Activated B cell treated with CpG ODN at 0.5 μM for 24 hours (primary cell): ENCODE measurements at regions not wholly inside any gene's neighbourhood (a gene's known extent, or its start where the extent isn't known, plus 50 kb on each side); places are given as distances from the start of the nearest gene placed in this dataset.

Experiments
- ATAC-seq: fragments of 200-7000 bp; cut with Tn5 transposase; one replicate; pipeline ENCODE4 v1.10.0; 2021; ENCODE audit warnings: low read depth, mild to moderate bottlenecking, moderate library complexity
- CTCF ChIA-PET: fragments of 350-600 bp; sonication (Branson Sonifier 250); formaldehyde crosslinking; loops from one replicate; lab custom pipeline; 2021; ENCODE audit warnings: antibody characterized with exemption; lab: Charles Lee
- POLR2A ChIA-PET: fragments of 350-600 bp; sonication (Branson Sonifier 250); formaldehyde crosslinking; loops from one replicate; lab custom pipeline; 2021; ENCODE audit warnings: antibody characterized with exemption; lab: Charles Lee
- DNase-seq: peaks from one replicate; pipeline ENCODE4 v3.0.0; 2022
- H3K27ac Mint-ChIP-seq: one replicate; pipeline ENCODE4 v1.8.0; 2020; ENCODE audit warnings: mixed read lengths
- H3K27me3 Mint-ChIP-seq: one replicate; pipeline ENCODE4 v1.8.0; 2021; ENCODE audit warnings: mixed read lengths
- H3K36me3 Mint-ChIP-seq: one replicate; pipeline ENCODE4 v1.8.0; 2021; ENCODE audit warnings: low read depth, mixed read lengths
- H3K4me1 Mint-ChIP-seq: one replicate; pipeline ENCODE4 v1.8.0; 2021; ENCODE audit warnings: mixed read lengths
- H3K4me3 Mint-ChIP-seq: one replicate; pipeline ENCODE4 v1.8.0; 2020; ENCODE audit warnings: mild to moderate bottlenecking, mixed read lengths
- H3K9me3 Mint-ChIP-seq: one replicate; pipeline ENCODE4 v1.8.0; 2020; ENCODE audit warnings: mixed read lengths
- CTCF ChIP-seq: fragments of 200-600 bp; IDR thresholded peaks from one replicate; pipeline ENCODE4 v1.8.0; 2022; ENCODE audit warnings: antibody characterized with exemption, mild to moderate bottlenecking
- intact Hi-C: fragments of 100-400 bp; cut with micrococcal nuclease; formaldehyde crosslinking; loops from one replicate; pipeline ENCODE4 v1.15.1; 2024

- Mint-ChIP-seq H3K4me1 (no peaks in the 10 kb centered on the region), H3K27me3 (no peaks in the 10 kb centered on the region), H3K9me3 (peaks cover 11% of the 10 kb centered on the region), H3K27ac (no peak overlapping the region), H3K4me3 (no peak overlapping the region), H3K36me3 (peaks cover 9% of the 10 kb centered on the region)
- CTCF ChIA-PET = no interaction called here
- no peak for TF ChIP-seq CTCF
- POLR2A ChIA-PET = no interaction called here
- intact Hi-C loops = no loop called here
- DNase-seq (no peak), ATAC-seq (no peak)
Observed at GRCh38 chr22:49554741-49555140, 272.9 kb downstream of the BRD1 start.

- no peak for DNase-seq
- H3K27ac Mint-ChIP-seq = no peak overlapping the region
Observed at GRCh38 chr22:49554296-49554625, 273.4 kb downstream of the BRD1 start.

GRCh38 chr22:49553518-49554295 lies 274.0 kb downstream of the BRD1 start:
- intact Hi-C loops = no loop called here
- Mint-ChIP-seq H3K9me3 (peaks cover 9% of the 10 kb centered on the region), H3K36me3 (peaks cover 7% of the 10 kb centered on the region), H3K4me1 (no peaks in the 10 kb centered on the region), H3K27me3 (no peaks in the 10 kb centered on the region), H3K4me3 (no peak overlapping the region), H3K27ac (no peak overlapping the region)
- TF ChIP-seq CTCF = no peak
- DNase-seq (no peak), ATAC-seq (no peak)
- POLR2A ChIA-PET = no interaction called here
- CTCF ChIA-PET = no interaction called here

More at GRCh38 chr22:49554296-49554625, 273.4 kb downstream of the BRD1 start:
- H3K27me3 Mint-ChIP-seq = no peaks in the 10 kb centered on the region
- no peak overlapping the region for H3K4me3 Mint-ChIP-seq
- ChIA-PET POLR2A (no interaction called here), CTCF (no interaction called here)
- peaks cover 9% of the 10 kb centered on the region for H3K36me3 Mint-ChIP-seq
- no peak for TF ChIP-seq CTCF
- H3K9me3 Mint-ChIP-seq = peaks cover 11% of the 10 kb centered on the region
- ATAC-seq = no peak
- intact Hi-C loops = no loop called here
- H3K4me1 Mint-ChIP-seq = no peaks in the 10 kb centered on the region

- POLR2A ChIA-PET = no interaction called here
- H3K4me3 Mint-ChIP-seq = no peak overlapping the region
- no peak for DNase-seq
- ATAC-seq = no peak
- intact Hi-C loops = no loop called here
- no peaks in the 10 kb centered on the region for H3K4me1 Mint-ChIP-seq
- no peak overlapping the region for H3K27ac Mint-ChIP-seq
- no peak for TF ChIP-seq CTCF
- H3K36me3 Mint-ChIP-seq = peaks cover 5% of the 10 kb centered on the region
- no peaks in the 10 kb centered on the region for H3K27me3 Mint-ChIP-seq
- H3K9me3 Mint-ChIP-seq = peaks cover 6% of the 10 kb centered on the region
- CTCF ChIA-PET = no interaction called here
Observed at GRCh38 chr22:49553076-49553475, 274.6 kb downstream of the BRD1 start.

- H3K27me3 Mint-ChIP-seq = no peaks in the 10 kb centered on the region
- H3K4me3 Mint-ChIP-seq = no peak overlapping the region
- intact Hi-C loops = no loop called here
- H3K36me3 Mint-ChIP-seq = peaks cover 2% of the 10 kb centered on the region
- peaks cover 6% of the 10 kb centered on the region for H3K9me3 Mint-ChIP-seq
- ChIA-PET POLR2A (no interaction called here), CTCF (no interaction called here)
- no peaks in the 10 kb centered on the region for H3K4me1 Mint-ChIP-seq
- DNase-seq (no peak), ATAC-seq (no peak)
- no peak for TF ChIP-seq CTCF
- H3K27ac Mint-ChIP-seq = no peak overlapping the region
Observed at GRCh38 chr22:49551897-49552614, 275.6 kb downstream of the BRD1 start.
